ENCODE measurements at regions not wholly inside any gene's neighbourhood (a gene's known extent, or its start where the extent isn't known, plus 50 kb on each side); places are given as distances from the start of the nearest gene placed in this dataset.
"Not testable (repeated sequence)": the region's sequence is repeated elsewhere in the genome, so short reads cannot be mapped to it uniquely, and the experiment has no call there.

- Histone ChIP-seq H4K20me1 (ENCODE audit: insufficient read depth, low read length) (no peaks in the 10 kb centered on the region), H3K4me1 (ENCODE audit: low read length) (no peaks in the 10 kb centered on the region), H3K27me3 (replicated peaks; ENCODE audit: insufficient read depth, low read length) (no peaks in the 10 kb centered on the region), H3F3A (ENCODE audit: insufficient read depth, low read length) (no peaks in the 10 kb centered on the region), H3K9ac (ENCODE audit: low read length) (no peak overlapping the region), H3K4me3 (ENCODE audit: low read length) (no peak overlapping the region), H3K4me2 (ENCODE audit: low read depth, low read length) (no peak overlapping the region), H3K9me2 (replicated peaks; ENCODE audit: insufficient read depth, low read length) (no peaks in the 10 kb centered on the region), H3K9me3 (replicated peaks; ENCODE audit: insufficient read depth, low read length) (no peaks in the 10 kb centered on the region), H3K79me2 (ENCODE audit: low read length) (no peaks in the 10 kb centered on the region), H3K27ac (ENCODE audit: low read length) (no peak overlapping the region), H2AFZ (ENCODE audit: low read length) (no peak overlapping the region), H3K36me3 (replicated peaks; ENCODE audit: insufficient read depth, low read length) (no peaks in the 10 kb centered on the region)
- DNase-seq = no peak
- TF ChIP-seq CTCF (IDR thresholded peaks at IDR 0.05; ENCODE audit: low read length) (no peak), EZH2 (optimal IDR thresholded peaks at IDR 0.05; ENCODE audit: low read depth, low read length) (no peak), EZH2phosphoT487 (IDR thresholded peaks at IDR 0.05; ENCODE audit: low read length) (no peak)
Measured at GRCh38 chr1:41975850-41976569, 57.3 kb upstream of the HIVEP3 start.

- Histone ChIP-seq H3K79me2 (ENCODE audit: low read length) (no peaks in the 10 kb centered on the region), H3K27ac (ENCODE audit: low read length) (no peak overlapping the region), H2AFZ (ENCODE audit: low read length) (no peak overlapping the region), H3K4me2 (ENCODE audit: low read depth, low read length) (no peak overlapping the region), H3K9me3 (replicated peaks; ENCODE audit: insufficient read depth, low read length) (no peaks in the 10 kb centered on the region), H3K9ac (ENCODE audit: low read length) (no peak overlapping the region), H3K36me3 (replicated peaks; ENCODE audit: insufficient read depth, low read length) (no peaks in the 10 kb centered on the region), H3K4me1 (ENCODE audit: low read length) (no peaks in the 10 kb centered on the region), H3K9me2 (replicated peaks; ENCODE audit: insufficient read depth, low read length) (no peaks in the 10 kb centered on the region), H3K27me3 (replicated peaks; ENCODE audit: insufficient read depth, low read length) (no peaks in the 10 kb centered on the region), H4K20me1 (ENCODE audit: insufficient read depth, low read length) (no peaks in the 10 kb centered on the region), H3F3A (ENCODE audit: insufficient read depth, low read length) (no peaks in the 10 kb centered on the region), H3K4me3 (ENCODE audit: low read length) (no peak overlapping the region)
- TF ChIP-seq EZH2 (optimal IDR thresholded peaks at IDR 0.05; ENCODE audit: low read depth, low read length) (no peak), CTCF (IDR thresholded peaks at IDR 0.05; ENCODE audit: low read length) (no peak), EZH2phosphoT487 (IDR thresholded peaks at IDR 0.05; ENCODE audit: low read length) (no peak)
- no peak for DNase-seq
Measured at GRCh38 chr1:41975121-41975520, 56.4 kb upstream of the HIVEP3 start.

GRCh38 chr1:41968557-41968956 lies 49.8 kb upstream of the HIVEP3 start:
- H3F3A ChIP-seq (ENCODE audit: insufficient read depth, low read length); H3K4me2 ChIP-seq (ENCODE audit: low read depth, low read length); H2AFZ ChIP-seq (ENCODE audit: low read length); H4K20me1 ChIP-seq (ENCODE audit: insufficient read depth, low read length); H3K9ac ChIP-seq (ENCODE audit: low read length); H3K9me3 ChIP-seq (replicated peaks; ENCODE audit: insufficient read depth, low read length); H3K27me3 ChIP-seq (replicated peaks; ENCODE audit: insufficient read depth, low read length); H3K79me2 ChIP-seq (ENCODE audit: low read length); H3K27ac ChIP-seq (ENCODE audit: low read length); H3K4me1 ChIP-seq (ENCODE audit: low read length); DNase-seq; H3K9me2 ChIP-seq (replicated peaks; ENCODE audit: insufficient read depth, low read length); H3K4me3 ChIP-seq (ENCODE audit: low read length); H3K36me3 ChIP-seq (replicated peaks; ENCODE audit: insufficient read depth, low read length): not testable (repeated sequence)

Data from MM.1S (cell line).